Caco-2 (cell line): ENCODE measurements at regions not wholly inside any gene's neighbourhood (a gene's known extent, or its start where the extent isn't known, plus 50 kb on each side); places are given as distances from the start of the nearest gene placed in this dataset.

Experiments
- BruUV-seq: library from RNA; stranded (reverse); fragments of 400-500 nt; replicated peaks from 2 replicates; lab custom pipeline; 2021; lab: Mats Ljungman, UMichigan
- CTCF ChIA-PET: fragments of 300-600 bp; sonication (Branson Sonifier 250); formaldehyde crosslinking; loops from one replicate; lab custom pipeline; 2022; ENCODE audit warnings: antibody characterized with exemption; lab: Charles Lee
- POLR2A ChIA-PET: fragments of 300-600 bp; sonication (Branson Sonifier 250); formaldehyde crosslinking; loops from one replicate; lab custom pipeline; 2022; ENCODE audit warnings: antibody characterized with exemption; lab: Charles Lee
- DNase-seq, 2 experiments: peaks; one replicate each; pipeline versions ENCODE4 v3.0.0 to v3.0.0-alpha.2; 2020 to 2022
- H3K27me3 ChIP-seq: replicated peaks from 2 replicates; pipeline ENCODE4 v1.6.0; 2011; ENCODE audit warnings: low read length; ENCODE audit not compliant: control insufficient read depth, insufficient read depth
- H3K36me3 ChIP-seq: 2 replicates; pipeline ENCODE4 v1.5.1; 2011; ENCODE audit warnings: low read length; ENCODE audit not compliant: control insufficient read depth, insufficient read depth
- H3K4me1 ChIP-seq: fragments of 250-450 bp; sonication (Bioruptor Pico); 2 replicates; pipeline ENCODE4 v1.5.1; 2020; ENCODE audit warnings: mild to moderate bottlenecking
- H3K4me3 ChIP-seq: 2 replicates; pipeline ENCODE4 v1.5.1; 2011; ENCODE audit warnings: low read depth, mild to moderate bottlenecking, control low read depth, low read length
- H3K9me3 ChIP-seq: fragments of 250-450 bp; sonication (Bioruptor Pico); 2 replicates; pipeline ENCODE4 v1.5.1; 2020; ENCODE audit warnings: mild to moderate bottlenecking, moderate library complexity
- H3K27ac Mint-ChIP-seq: one replicate; pipeline ENCODE4 v1.8.0; 2022; ENCODE audit warnings: mixed read lengths; ENCODE audit not compliant: unreplicated experiment
- H3K27me3 Mint-ChIP-seq: one replicate; pipeline ENCODE4 v1.8.0; 2022; ENCODE audit warnings: mixed read lengths; ENCODE audit not compliant: insufficient read depth, unreplicated experiment
- H3K36me3 Mint-ChIP-seq: one replicate; pipeline ENCODE4 v1.8.0; 2022; ENCODE audit warnings: mild to moderate bottlenecking, mixed read lengths; ENCODE audit not compliant: insufficient read depth, unreplicated experiment
- H3K4me1 Mint-ChIP-seq: one replicate; pipeline ENCODE4 v1.8.0; 2022; ENCODE audit warnings: low read depth, mixed read lengths; ENCODE audit not compliant: unreplicated experiment
- H3K4me3 Mint-ChIP-seq: one replicate; pipeline ENCODE4 v1.8.0; 2022; ENCODE audit warnings: mild to moderate bottlenecking, moderate library complexity, mixed read lengths; ENCODE audit not compliant: unreplicated experiment
- H3K9me3 Mint-ChIP-seq: one replicate; pipeline ENCODE4 v1.8.0; 2022; ENCODE audit warnings: mixed read lengths; ENCODE audit not compliant: unreplicated experiment
- intact Hi-C: fragments of 100-400 bp; cut with micrococcal nuclease; formaldehyde crosslinking; loops from one replicate; pipeline ENCODE4 v1.10.0; 2022; ENCODE audit not compliant: unreplicated experiment
- TF ChIP-seq, protein P1 (sequence below), 2 experiments: fragments of 200-600 bp in 1 of 2; IDR thresholded peaks; 1 replicate in 1 of 2; 2 replicates in 1 of 2; pipeline versions ENCODE4 v1.5.1 to v1.8.0; 2011 to 2022; ENCODE audit warnings: antibody characterized with exemption in 1 of 2, control low read depth in 1 of 2, inconsistent platforms in 1 of 2, low read depth in 1 of 2, low read length in 1 of 2, mild to moderate bottlenecking in 1 of 2, moderate library complexity in 1 of 2; ENCODE audit not compliant: insufficient read depth in 1 of 2, severe bottlenecking in 1 of 2, unreplicated experiment in 1 of 2

- Mint-ChIP-seq H3K9me3 (no peaks in the 10 kb centered on the region), H3K4me1 (no peaks in the 10 kb centered on the region), H3K27ac (no peak overlapping the region), H3K36me3 (no peaks in the 10 kb centered on the region), H3K27me3 (peaks cover 10% of the 10 kb centered on the region), H3K4me3 (no peak overlapping the region)
- Histone ChIP-seq H3K4me3 (no peak overlapping the region), H3K4me1 (no peaks in the 10 kb centered on the region), H3K36me3 (no peaks in the 10 kb centered on the region), H3K27me3 (no peaks in the 10 kb centered on the region), H3K9me3 (no peaks in the 10 kb centered on the region)
- POLR2A ChIA-PET: no interaction called here
- no TSS peak for BruUV-seq
- intact Hi-C loops: no loop called here
- TF ChIP-seq, protein P1, sequence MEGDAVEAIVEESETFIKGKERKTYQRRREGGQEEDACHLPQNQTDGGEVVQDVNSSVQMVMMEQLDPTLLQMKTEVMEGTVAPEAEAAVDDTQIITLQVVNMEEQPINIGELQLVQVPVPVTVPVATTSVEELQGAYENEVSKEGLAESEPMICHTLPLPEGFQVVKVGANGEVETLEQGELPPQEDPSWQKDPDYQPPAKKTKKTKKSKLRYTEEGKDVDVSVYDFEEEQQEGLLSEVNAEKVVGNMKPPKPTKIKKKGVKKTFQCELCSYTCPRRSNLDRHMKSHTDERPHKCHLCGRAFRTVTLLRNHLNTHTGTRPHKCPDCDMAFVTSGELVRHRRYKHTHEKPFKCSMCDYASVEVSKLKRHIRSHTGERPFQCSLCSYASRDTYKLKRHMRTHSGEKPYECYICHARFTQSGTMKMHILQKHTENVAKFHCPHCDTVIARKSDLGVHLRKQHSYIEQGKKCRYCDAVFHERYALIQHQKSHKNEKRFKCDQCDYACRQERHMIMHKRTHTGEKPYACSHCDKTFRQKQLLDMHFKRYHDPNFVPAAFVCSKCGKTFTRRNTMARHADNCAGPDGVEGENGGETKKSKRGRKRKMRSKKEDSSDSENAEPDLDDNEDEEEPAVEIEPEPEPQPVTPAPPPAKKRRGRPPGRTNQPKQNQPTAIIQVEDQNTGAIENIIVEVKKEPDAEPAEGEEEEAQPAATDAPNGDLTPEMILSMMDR (IDR thresholded peaks at IDR 0.05; ENCODE audit: insufficient read depth in 1 of 2, low read depth in 1 of 2, low read length in 1 of 2, severe bottlenecking in 1 of 2, unreplicated experiment in 1 of 2): no peak
- CTCF ChIA-PET: no interaction called here
- DNase-seq: no peak
Measured at GRCh38 chr7:25515633-25516275, 287.5 kb upstream of the NPVF start.

GRCh38 chr7:25517906-25518305 is 289.6 kb upstream of the NPVF start:
- H3K27me3 Mint-ChIP-seq: peaks cover 10% of the 10 kb centered on the region
- Histone ChIP-seq H3K27me3 (no peaks in the 10 kb centered on the region), H3K4me3 (no peak overlapping the region), H3K9me3 (no peaks in the 10 kb centered on the region), H3K36me3 (no peaks in the 10 kb centered on the region), H3K4me1 (no peaks in the 10 kb centered on the region)
- TF ChIP-seq, protein P1 (IDR thresholded peaks at IDR 0.05; ENCODE audit: insufficient read depth in 1 of 2, low read depth in 1 of 2, low read length in 1 of 2, severe bottlenecking in 1 of 2, unreplicated experiment in 1 of 2): no peak
- POLR2A ChIA-PET: no interaction called here
- H3K36me3 Mint-ChIP-seq: no peaks in the 10 kb centered on the region
- no peak overlapping the region for H3K27ac Mint-ChIP-seq
- intact Hi-C loops: no loop called here
- H3K4me3 Mint-ChIP-seq: no peak overlapping the region
- H3K9me3 Mint-ChIP-seq: no peaks in the 10 kb centered on the region
- no peak for DNase-seq
- CTCF ChIA-PET: no interaction called here
- no TSS peak for BruUV-seq
- no peaks in the 10 kb centered on the region for H3K4me1 Mint-ChIP-seq

DNA sequence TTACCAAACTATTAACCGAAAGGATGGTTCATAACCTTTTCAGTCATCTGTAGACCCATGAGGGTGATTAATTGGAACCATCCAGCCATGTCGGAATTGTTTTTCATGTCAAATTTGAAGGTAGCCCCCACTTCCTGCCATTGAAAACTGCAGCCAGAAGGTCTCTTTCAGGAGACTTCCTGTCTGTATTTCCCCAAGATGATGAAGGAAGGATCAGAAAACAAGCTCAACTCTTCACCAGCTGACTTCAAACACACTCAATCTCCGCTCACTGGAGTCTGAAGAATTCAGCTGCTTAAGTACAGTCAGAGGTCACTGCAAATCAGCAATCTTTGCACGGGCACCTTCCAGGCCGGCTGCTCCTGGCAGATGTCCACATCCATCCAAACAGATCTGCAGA is 291.7 kb upstream of the NPVF start:
- H3K36me3 Mint-ChIP-seq: no peaks in the 10 kb centered on the region
- H3K36me3 ChIP-seq: no peaks in the 10 kb centered on the region
- TF ChIP-seq, protein P1 (IDR thresholded peaks at IDR 0.05; ENCODE audit: insufficient read depth in 1 of 2, low read depth in 1 of 2, low read length in 1 of 2, severe bottlenecking in 1 of 2, unreplicated experiment in 1 of 2): no peak
- no peaks in the 10 kb centered on the region for H3K4me1 ChIP-seq
- intact Hi-C loops: no loop called here
- no TSS peak for BruUV-seq
- peaks cover 18% of the 10 kb centered on the region for H3K27me3 Mint-ChIP-seq
- CTCF ChIA-PET: no interaction called here
- H3K27ac Mint-ChIP-seq: no peak overlapping the region
- no peaks in the 10 kb centered on the region for H3K4me1 Mint-ChIP-seq
- H3K27me3 ChIP-seq: no peaks in the 10 kb centered on the region
- DNase-seq: no peak
- no peaks in the 10 kb centered on the region for H3K9me3 ChIP-seq
- H3K9me3 Mint-ChIP-seq: no peaks in the 10 kb centered on the region
- no peak overlapping the region for H3K4me3 Mint-ChIP-seq
- no peak overlapping the region for H3K4me3 ChIP-seq
- POLR2A ChIA-PET: no interaction called here
